ENCODE measurements at regions not wholly inside any gene's neighbourhood (a gene's known extent, or its start where the extent isn't known, plus 50 kb on each side); places are given as distances from the start of the nearest gene placed in this dataset.

DNA sequence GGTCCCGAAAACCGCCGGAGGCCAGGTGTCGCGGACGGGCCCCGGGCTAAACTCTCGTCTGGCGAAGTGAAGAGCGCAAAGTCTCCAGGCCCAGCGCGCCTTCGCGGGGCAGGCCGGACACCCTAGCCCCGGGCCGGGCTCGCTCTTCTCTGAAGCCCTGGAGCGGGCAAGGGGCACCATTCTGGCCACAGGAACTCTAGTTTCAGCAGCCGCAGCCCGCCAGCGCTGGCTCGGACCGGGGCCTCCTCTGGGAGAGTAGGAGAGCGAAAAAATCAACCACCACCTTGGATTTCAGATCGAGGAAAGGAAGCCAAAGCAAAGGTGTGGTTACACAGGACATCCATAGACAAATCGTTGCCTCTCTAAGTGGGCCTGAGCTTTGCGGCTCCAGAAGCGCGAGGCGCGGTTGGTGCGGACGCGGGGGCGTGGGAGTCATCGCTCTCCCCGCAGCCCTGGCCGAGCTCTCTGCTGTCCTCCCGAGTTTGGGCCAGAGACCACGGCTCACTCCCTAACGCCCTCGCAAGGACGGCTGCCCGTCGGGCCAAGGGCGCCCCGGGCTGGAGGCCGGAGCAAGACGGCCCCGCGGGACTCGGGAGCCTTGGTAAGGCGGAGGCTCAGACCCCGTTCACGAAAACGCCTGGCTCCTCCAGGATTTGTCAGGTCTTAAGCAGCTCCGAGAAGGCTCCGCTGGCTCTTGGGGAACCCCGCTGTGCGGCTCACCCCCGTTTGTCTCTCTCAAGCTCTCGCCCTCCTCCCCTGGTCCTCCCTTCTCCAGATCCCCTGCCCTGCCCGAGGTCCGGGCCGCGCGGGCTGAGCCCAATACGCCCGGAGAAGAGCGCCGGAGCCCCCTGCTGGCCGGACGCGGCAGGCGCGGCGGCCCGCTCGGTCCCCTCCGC is 132.9 kb upstream of the DPYD start:
- TF ChIP-seq, protein P1, sequence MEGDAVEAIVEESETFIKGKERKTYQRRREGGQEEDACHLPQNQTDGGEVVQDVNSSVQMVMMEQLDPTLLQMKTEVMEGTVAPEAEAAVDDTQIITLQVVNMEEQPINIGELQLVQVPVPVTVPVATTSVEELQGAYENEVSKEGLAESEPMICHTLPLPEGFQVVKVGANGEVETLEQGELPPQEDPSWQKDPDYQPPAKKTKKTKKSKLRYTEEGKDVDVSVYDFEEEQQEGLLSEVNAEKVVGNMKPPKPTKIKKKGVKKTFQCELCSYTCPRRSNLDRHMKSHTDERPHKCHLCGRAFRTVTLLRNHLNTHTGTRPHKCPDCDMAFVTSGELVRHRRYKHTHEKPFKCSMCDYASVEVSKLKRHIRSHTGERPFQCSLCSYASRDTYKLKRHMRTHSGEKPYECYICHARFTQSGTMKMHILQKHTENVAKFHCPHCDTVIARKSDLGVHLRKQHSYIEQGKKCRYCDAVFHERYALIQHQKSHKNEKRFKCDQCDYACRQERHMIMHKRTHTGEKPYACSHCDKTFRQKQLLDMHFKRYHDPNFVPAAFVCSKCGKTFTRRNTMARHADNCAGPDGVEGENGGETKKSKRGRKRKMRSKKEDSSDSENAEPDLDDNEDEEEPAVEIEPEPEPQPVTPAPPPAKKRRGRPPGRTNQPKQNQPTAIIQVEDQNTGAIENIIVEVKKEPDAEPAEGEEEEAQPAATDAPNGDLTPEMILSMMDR (IDR thresholded peaks at IDR 0.05; ENCODE audit: control insufficient read depth, insufficient read depth, low read depth, low read length, missing control alignments), result peak; percentile 49
- no peak for DNase-seq (ENCODE audit: low read depth)
- H3K4me3 ChIP-seq (ENCODE audit: control insufficient read depth, low read depth, low read length), result peak overlapping the region; percentile 45

- no peak for DNase-seq (ENCODE audit: low read depth)
- TF ChIP-seq, protein P1 (IDR thresholded peaks at IDR 0.05; ENCODE audit: control insufficient read depth, insufficient read depth, low read depth, low read length, missing control alignments), result peak; percentile 89
- no peak overlapping the region for H3K4me3 ChIP-seq (ENCODE audit: control insufficient read depth, low read depth, low read length)
These were observed 130.3 kb upstream of the DPYD start for GRCh38 chr1:98051065-98051675.

DNA sequence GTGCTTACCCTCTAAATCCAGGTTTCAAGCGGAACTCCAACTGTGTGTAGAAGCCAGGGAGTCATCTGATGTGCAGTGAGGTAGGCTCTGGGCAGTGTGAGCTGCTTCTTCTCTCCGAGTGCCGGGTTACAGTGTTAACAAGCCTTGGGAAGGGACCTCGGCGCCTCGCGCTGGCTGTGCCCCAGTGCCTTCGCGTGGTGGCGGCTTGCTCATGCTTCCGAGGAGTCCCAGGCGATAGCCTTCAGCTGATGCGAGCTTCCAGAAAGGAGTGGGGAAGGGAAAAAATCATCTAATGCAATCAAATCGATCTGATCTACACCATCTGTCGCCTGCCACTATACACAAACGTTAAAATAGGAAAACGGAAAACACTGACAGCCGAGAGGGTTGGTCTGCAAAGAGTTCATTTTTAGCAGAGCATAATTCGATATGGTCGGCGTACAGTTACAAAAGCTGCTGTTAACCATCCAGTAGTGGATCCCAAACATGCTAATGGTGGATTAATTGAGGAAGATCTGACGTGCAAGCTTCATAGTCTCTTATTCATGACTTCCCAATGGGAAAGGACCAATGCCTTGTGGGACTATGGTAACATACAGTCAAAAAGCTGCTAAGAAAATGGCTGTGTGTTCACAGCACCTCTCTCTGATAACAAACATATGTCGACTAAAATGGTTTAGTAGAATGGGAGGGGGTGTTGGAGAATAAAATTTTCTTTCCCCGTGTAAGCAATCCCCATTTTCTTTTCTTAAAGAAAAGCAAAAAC is 128.7 kb upstream of the DPYD start:
- DNase-seq (ENCODE audit: low read depth), result no peak
- peak overlapping the region; percentile 43 for H3K4me3 ChIP-seq (ENCODE audit: control insufficient read depth, low read depth, low read length)
- TF ChIP-seq, protein P1 (IDR thresholded peaks at IDR 0.05; ENCODE audit: control insufficient read depth, insufficient read depth, low read depth, low read length, missing control alignments), result no peak

DNA sequence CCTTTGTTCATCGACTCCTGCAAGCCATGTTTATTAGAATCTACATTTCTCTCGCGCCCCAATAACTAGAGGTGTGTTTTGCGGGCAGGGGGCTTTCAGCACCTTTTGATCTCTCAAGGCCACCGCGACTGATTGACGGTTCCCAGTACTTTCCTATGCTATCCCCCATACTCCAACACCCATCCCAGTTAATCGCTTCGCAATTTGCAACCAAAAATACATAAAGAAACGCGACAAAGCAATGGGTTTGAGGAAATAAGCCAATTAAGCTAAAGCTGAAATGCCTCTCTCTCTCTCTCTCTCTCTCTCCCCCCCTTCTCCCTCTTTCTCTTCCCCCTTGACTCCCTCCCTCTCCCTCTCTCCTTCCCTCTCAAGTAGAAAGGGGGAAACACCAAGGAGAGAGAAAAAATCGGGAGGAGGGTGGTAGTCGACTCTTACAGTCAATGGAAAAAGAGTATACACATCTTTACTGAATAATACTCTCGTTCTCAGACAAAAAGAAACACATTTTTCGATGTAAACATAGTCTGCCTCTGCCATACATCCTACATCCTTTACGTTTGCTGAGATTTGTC is 128.0 kb upstream of the DPYD start:
- H3K4me3 ChIP-seq (ENCODE audit: control insufficient read depth, low read depth, low read length), result peak overlapping the region; percentile 43
- DNase-seq (ENCODE audit: low read depth), result no peak
- TF ChIP-seq, protein P1 (IDR thresholded peaks at IDR 0.05; ENCODE audit: control insufficient read depth, insufficient read depth, low read depth, low read length, missing control alignments), result no peak

DNA sequence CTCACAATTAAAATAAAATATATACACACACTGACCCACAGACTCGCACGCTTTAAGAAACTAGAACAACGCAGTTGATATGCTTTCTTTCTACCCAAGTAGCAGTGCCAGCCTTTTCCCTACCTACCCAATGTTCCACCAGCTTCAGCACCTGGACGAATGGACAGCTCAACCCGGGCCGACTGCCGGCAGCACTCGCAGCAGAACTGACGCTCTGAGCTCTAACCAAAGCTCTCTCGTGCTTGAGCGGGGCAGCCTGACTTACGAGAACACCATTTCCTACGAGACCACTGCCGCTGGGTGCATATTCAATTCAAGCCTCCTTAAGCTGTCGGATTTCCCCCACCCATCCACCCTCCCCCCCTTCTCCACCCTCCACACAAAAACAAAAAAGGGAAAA is 127.4 kb upstream of the DPYD start:
- peak; percentile 71 for DNase-seq (ENCODE audit: low read depth)
- peak overlapping the region; percentile 43 for H3K4me3 ChIP-seq (ENCODE audit: control insufficient read depth, low read depth, low read length)

More for the DNA sequence above, 127.4 kb upstream of the DPYD start:
- TF ChIP-seq, protein P1 (IDR thresholded peaks at IDR 0.05; ENCODE audit: control insufficient read depth, insufficient read depth, low read depth, low read length, missing control alignments), result peak; percentile 11
